GM10266 (cell line): ENCODE measurements at regions not wholly inside any gene's neighbourhood (a gene's known extent, or its start where the extent isn't known, plus 50 kb on each side); places are given as distances from the start of the nearest gene placed in this dataset.

ENCODE experiments used
- DNase-seq: peaks from one replicate; pipeline ENCODE4 v3.0.0; 2012; ENCODE audit errors: extremely low spot score
- CTCF ChIP-seq: IDR thresholded peaks from 2 replicates; pipeline ENCODE4 v1.5.1; 2012; ENCODE audit warnings: mild to moderate bottlenecking, low read depth; ENCODE audit not compliant: control insufficient read depth, insufficient read depth; ENCODE audit errors: missing control alignments

GRCh38 chrX:13897566-13897965 is 80.7 kb upstream of the GPM6B start:
- TF ChIP-seq CTCF = no peak
- DNase-seq = no peak

GRCh38 chrX:13894888-13895565 is 78.1 kb upstream of the GPM6B start:
- no peak for DNase-seq
- TF ChIP-seq CTCF = no peak

- DNase-seq = no peak
- no peak for TF ChIP-seq CTCF
Measured at GRCh38 chrX:13893826-13894225, 76.9 kb upstream of the GPM6B start.

- no peak for TF ChIP-seq CTCF
- DNase-seq = no peak
Measured at GRCh38 chrX:13892856-13893255, 76.0 kb upstream of the GPM6B start.

GRCh38 chrX:13891377-13892140 is 74.7 kb upstream of the GPM6B start:
- TF ChIP-seq CTCF = no peak
- DNase-seq = no peak

- no peak for DNase-seq
- no peak for TF ChIP-seq CTCF
Measured at GRCh38 chrX:13890806-13891205, 73.9 kb upstream of the GPM6B start.

GRCh38 chrX:13888284-13888683 is 71.4 kb upstream of the GPM6B start:
- no peak for DNase-seq
- no peak for TF ChIP-seq CTCF
